ENCODE measurements at regions not wholly inside any gene's neighbourhood (a gene's known extent, or its start where the extent isn't known, plus 50 kb on each side); places are given as distances from the start of the nearest gene placed in this dataset.

DNA sequence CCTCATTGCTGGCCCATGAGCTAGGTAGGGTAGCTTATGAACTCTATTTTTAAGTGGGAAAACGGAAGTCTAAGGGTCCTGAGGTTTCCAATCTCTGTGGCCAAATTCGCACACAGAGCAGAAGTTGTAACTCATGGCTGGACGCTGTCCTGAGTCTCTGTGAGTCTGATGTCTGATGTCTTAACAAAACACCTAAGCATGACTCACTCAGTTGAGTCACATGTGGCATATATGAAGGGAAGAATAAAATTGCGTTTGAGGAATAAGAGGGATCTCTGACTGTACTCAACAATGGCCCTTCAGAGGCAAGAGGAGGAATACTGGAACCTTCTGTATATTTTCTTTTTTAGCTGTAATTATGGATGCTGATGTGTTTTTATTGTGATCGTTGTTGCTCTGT is 569.7 kb downstream of the RIT2 start:
- no peak for TF ChIP-seq POLR2A (IDR thresholded peaks at IDR 0.05)
- TF ChIP-seq, protein P1, sequence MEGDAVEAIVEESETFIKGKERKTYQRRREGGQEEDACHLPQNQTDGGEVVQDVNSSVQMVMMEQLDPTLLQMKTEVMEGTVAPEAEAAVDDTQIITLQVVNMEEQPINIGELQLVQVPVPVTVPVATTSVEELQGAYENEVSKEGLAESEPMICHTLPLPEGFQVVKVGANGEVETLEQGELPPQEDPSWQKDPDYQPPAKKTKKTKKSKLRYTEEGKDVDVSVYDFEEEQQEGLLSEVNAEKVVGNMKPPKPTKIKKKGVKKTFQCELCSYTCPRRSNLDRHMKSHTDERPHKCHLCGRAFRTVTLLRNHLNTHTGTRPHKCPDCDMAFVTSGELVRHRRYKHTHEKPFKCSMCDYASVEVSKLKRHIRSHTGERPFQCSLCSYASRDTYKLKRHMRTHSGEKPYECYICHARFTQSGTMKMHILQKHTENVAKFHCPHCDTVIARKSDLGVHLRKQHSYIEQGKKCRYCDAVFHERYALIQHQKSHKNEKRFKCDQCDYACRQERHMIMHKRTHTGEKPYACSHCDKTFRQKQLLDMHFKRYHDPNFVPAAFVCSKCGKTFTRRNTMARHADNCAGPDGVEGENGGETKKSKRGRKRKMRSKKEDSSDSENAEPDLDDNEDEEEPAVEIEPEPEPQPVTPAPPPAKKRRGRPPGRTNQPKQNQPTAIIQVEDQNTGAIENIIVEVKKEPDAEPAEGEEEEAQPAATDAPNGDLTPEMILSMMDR (IDR thresholded peaks at IDR 0.05): no peak
- no peak for TF ChIP-seq POLR2AphosphoS5 (IDR thresholded peaks at IDR 0.05)
